Nephron (organoid): ENCODE measurements at regions not wholly inside any gene's neighbourhood (a gene's known extent, or its start where the extent isn't known, plus 50 kb on each side); places are given as distances from the start of the nearest gene placed in this dataset.

Experiments used
- H3K27ac Mint-ChIP-seq, 3 experiments: 2 replicates each; pipeline ENCODE4 v1.8.0; 2020; ENCODE audit warnings: mixed read lengths in 3 of 3, mild to moderate bottlenecking in 2 of 3, moderate library complexity in 1 of 3
- H3K27me3 Mint-ChIP-seq: 2 replicates; pipeline ENCODE4 v1.8.0; 2021; ENCODE audit warnings: low read depth, mild to moderate bottlenecking, moderate library complexity, mixed read lengths
- H3K36me3 Mint-ChIP-seq: 2 replicates; pipeline ENCODE4 v1.8.0; 2020; ENCODE audit warnings: low read depth, mixed read lengths
- H3K4me1 Mint-ChIP-seq: 2 replicates; pipeline ENCODE4 v1.8.0; 2020; ENCODE audit warnings: mixed read lengths
- H3K4me3 Mint-ChIP-seq, 3 experiments: 2 replicates each; pipeline ENCODE4 v1.8.0; 2020; ENCODE audit warnings: mild to moderate bottlenecking in 3 of 3, mixed read lengths in 3 of 3, moderate library complexity in 2 of 3
- H3K9me3 Mint-ChIP-seq: 2 replicates; pipeline ENCODE4 v1.8.0; 2020; ENCODE audit warnings: mixed read lengths
- CTCF ChIP-seq, 3 experiments: fragments of 200-600 bp; sonication (generic); IDR thresholded peaks; one replicate each; pipeline ENCODE4 v1.5.0; 2021; ENCODE audit warnings: antibody characterized with exemption in 3 of 3; ENCODE audit not compliant: unreplicated experiment in 3 of 3

GRCh38 chr1:83705091-83705490 is 293.8 kb downstream of the TTLL7 start:
- H3K27me3 Mint-ChIP-seq, result peaks cover 9% of the 10 kb centered on the region
- no peak for TF ChIP-seq CTCF (IDR thresholded peaks at IDR 0.05; ENCODE audit: unreplicated experiment in 3 of 3)
- no peaks in the 10 kb centered on the region for H3K36me3 Mint-ChIP-seq
- no peak overlapping the region for H3K4me3 Mint-ChIP-seq
- no peaks in the 10 kb centered on the region for H3K9me3 Mint-ChIP-seq
- H3K27ac Mint-ChIP-seq, result no peak overlapping the region
- no peaks in the 10 kb centered on the region for H3K4me1 Mint-ChIP-seq

DNA sequence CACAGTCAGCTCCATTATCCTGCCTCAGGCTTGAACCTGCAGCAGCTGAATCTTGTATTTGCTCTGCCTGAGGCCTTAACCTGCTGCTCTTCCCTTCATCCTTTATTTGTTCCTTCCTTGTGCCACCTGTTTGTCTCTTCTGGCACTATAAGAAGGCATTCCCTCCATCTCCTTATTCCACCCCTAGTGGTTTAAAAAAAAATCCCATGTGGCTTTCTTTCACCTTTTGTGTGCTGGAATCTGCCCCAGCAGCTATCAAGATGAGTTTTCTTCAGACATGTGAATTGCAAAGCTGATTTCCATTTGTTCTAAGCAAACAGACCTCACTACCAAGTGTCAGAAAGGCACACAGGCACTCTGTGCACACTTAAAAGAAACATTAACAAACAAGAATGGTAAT is 294.6 kb downstream of the TTLL7 start:
- Mint-ChIP-seq H3K4me1 (no peaks in the 10 kb centered on the region), H3K27ac (no peak overlapping the region), H3K9me3 (no peaks in the 10 kb centered on the region), H3K27me3 (peaks cover 9% of the 10 kb centered on the region), H3K4me3 (no peak overlapping the region), H3K36me3 (no peaks in the 10 kb centered on the region)
- TF ChIP-seq CTCF (IDR thresholded peaks at IDR 0.05; ENCODE audit: unreplicated experiment in 3 of 3), result no peak

DNA sequence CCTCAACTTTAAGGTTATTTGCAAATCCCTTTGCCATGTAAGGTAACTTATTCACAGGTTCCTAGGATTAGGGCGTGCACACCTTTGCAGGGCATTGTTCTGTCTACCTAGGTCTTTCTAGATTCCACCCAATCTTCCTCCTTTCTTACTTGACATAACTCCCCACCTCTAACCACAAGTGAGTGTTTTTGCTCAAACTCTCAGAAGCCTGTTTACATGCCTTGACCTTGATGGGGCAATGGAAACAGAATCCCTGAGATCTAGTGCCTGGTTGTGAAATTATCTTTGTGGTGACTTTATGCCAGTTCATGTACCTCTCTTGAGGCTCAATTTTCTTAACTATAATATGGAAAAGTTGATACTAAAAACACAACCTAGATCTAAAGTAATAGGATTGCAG is 296.6 kb downstream of the TTLL7 start:
- H3K36me3 Mint-ChIP-seq, result no peaks in the 10 kb centered on the region
- TF ChIP-seq CTCF (IDR thresholded peaks at IDR 0.05; ENCODE audit: unreplicated experiment in 3 of 3), result no peak
- H3K4me3 Mint-ChIP-seq, result no peak overlapping the region
- no peak overlapping the region for H3K27ac Mint-ChIP-seq
- no peaks in the 10 kb centered on the region for H3K4me1 Mint-ChIP-seq
- peaks cover 9% of the 10 kb centered on the region for H3K27me3 Mint-ChIP-seq
- peaks cover 2% of the 10 kb centered on the region for H3K9me3 Mint-ChIP-seq

DNA sequence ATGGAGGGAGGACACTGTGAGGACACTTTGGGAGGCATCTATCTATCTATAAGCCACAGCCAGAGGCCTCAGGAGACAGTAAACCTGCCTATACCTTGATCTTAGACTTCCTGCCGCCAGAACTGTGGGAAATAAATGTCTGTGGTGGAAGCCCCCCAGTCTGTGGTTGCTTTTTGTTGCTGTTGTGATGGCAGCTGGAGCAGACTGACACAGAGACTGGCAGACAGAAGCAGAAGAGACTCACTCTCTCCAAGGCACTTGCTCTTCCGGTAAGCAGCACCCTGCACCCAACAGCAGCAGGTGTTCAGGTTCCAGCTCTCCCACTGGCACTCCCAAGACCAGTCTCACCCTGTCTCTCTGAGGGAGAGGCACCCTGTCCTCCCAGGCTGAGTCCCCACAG is 297.6 kb downstream of the TTLL7 start:
- H3K4me3 Mint-ChIP-seq, result no peak overlapping the region

DNA sequence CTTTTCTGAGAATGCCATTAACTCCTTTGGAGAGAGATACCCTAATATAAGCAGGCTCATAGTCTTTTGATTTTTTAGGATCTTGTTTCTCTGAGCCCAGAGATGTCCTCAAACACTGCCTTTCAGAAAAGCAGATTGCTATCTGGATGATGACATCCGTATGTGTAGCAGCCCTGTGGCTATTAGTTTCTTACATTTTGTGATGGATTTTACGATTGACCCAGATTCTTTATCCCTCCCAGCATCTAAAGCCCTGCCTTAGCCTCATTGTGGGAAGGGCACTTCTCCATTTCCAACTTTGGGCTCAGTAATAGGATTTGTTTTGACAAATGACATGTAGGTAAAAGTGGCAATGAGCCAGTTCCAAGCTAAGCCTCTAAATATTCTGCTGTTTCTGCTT is 300.3 kb downstream of the TTLL7 start:
- TF ChIP-seq CTCF (IDR thresholded peaks at IDR 0.05; ENCODE audit: unreplicated experiment in 3 of 3), result no peak
- Mint-ChIP-seq H3K4me1 (peaks cover 9% of the 10 kb centered on the region), H3K27ac (no peak overlapping the region), H3K4me3 (no peak overlapping the region), H3K27me3 (peaks cover 27% of the 10 kb centered on the region), H3K36me3 (no peaks in the 10 kb centered on the region), H3K9me3 (peaks cover 2% of the 10 kb centered on the region)

More for the DNA sequence above, 297.6 kb downstream of the TTLL7 start:
- Mint-ChIP-seq H3K9me3 (peaks cover 2% of the 10 kb centered on the region), H3K36me3 (no peaks in the 10 kb centered on the region), H3K4me1 (no peaks in the 10 kb centered on the region), H3K27ac (no peak overlapping the region), H3K27me3 (peaks cover 13% of the 10 kb centered on the region)
- no peak for TF ChIP-seq CTCF (IDR thresholded peaks at IDR 0.05; ENCODE audit: unreplicated experiment in 3 of 3)

DNA sequence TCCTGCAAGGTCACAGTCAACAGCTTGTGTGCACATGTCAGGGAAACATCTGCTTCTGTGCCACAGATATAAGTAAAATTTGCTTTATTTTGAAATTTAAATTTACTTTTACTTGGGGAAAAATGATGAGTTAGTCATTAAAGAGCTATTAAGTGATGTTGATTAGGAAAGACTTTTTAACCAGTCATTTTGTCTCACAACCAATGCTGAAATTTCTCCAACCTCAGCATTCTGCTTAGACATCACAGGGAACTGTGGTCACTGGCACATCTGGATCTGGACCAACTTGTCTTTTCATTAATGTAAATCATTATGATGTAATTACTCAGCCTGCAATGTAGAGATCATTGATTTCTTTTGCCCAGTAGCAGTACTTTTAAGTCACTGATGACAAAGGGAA is 301.0 kb downstream of the TTLL7 start:
- H3K4me1 Mint-ChIP-seq, result peaks cover 16% of the 10 kb centered on the region
- H3K4me3 Mint-ChIP-seq, result no peak overlapping the region
- no peaks in the 10 kb centered on the region for H3K36me3 Mint-ChIP-seq
- H3K27me3 Mint-ChIP-seq, result peaks cover 32% of the 10 kb centered on the region
- H3K9me3 Mint-ChIP-seq, result peaks cover 2% of the 10 kb centered on the region
- H3K27ac Mint-ChIP-seq, result no peak overlapping the region
- TF ChIP-seq CTCF (IDR thresholded peaks at IDR 0.05; ENCODE audit: unreplicated experiment in 3 of 3), result no peak
